ENCODE measurements at regions not wholly inside any gene's neighbourhood (a gene's known extent, or its start where the extent isn't known, plus 50 kb on each side); places are given as distances from the start of the nearest gene placed in this dataset.

- no peak for TF ChIP-seq CTCF (IDR thresholded peaks at IDR 0.05; ENCODE audit: low read length)
- no peak for TF ChIP-seq EZH2 (optimal IDR thresholded peaks at IDR 0.05; ENCODE audit: low read depth, low read length)
- no peak for TF ChIP-seq EZH2phosphoT487 (IDR thresholded peaks at IDR 0.05; ENCODE audit: low read length)
Measured at GRCh38 chr22:47569389-47570299, 807.2 kb downstream of the TBC1D22A start.

Measured in MM.1S (cell line).